GM19372 (cell line): ENCODE measurements at regions not wholly inside any gene's neighbourhood (a gene's known extent, or its start where the extent isn't known, plus 50 kb on each side); places are given as distances from the start of the nearest gene placed in this dataset.
"Not testable (repeated sequence)": the region's sequence is repeated elsewhere in the genome, so short reads cannot be mapped to it uniquely, and the experiment has no call there.

Experiments used
- ATAC-seq: cut with Tn5 transposase; IDR thresholded peaks from one replicate; pipeline ENCODE4 v1.9.1; 2021; ENCODE audit warnings: mild to moderate bottlenecking, low read depth, moderate library complexity; ENCODE audit not compliant: unreplicated experiment

DNA sequence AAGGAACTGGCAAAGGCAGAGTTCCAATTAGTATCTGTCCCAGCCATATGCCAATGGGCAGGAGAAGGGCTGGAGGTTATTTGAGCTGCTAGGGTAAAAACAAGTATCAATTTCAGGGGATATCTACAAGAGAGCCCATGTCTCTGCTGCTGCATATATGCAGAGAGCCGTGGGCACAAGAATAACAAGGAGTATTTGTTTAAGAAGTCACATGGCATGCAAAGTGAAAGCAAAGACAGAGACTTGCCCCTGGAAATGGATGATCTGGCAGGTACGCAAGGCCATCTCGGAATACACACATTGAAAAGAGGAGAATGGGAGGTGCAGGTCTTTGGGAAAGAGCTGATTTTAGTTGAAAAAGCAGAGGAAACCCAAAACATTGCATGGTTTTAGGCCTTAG is 170.6 kb downstream of the EVA1A start:
- no peak for ATAC-seq

DNA sequence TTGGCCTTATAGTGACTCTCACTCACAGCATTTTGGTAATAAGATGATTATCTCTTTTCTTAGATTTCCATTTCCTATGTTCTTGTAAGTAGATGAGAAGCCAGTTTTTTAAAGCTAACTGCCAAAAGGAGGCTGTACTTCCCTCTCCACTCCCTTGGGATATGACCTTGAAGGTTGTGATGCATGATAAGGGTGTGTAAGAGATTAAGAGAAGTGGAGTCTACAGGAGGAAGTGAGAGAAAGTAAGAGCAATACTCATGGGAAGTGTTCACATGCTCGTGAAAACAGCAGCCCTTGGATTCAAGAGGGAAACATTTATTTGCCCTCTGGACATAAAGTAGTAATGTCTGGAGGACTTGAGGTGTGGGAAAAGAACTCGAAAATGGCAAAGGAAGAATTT is 171.5 kb downstream of the EVA1A start:
- ATAC-seq, result no peak

DNA sequence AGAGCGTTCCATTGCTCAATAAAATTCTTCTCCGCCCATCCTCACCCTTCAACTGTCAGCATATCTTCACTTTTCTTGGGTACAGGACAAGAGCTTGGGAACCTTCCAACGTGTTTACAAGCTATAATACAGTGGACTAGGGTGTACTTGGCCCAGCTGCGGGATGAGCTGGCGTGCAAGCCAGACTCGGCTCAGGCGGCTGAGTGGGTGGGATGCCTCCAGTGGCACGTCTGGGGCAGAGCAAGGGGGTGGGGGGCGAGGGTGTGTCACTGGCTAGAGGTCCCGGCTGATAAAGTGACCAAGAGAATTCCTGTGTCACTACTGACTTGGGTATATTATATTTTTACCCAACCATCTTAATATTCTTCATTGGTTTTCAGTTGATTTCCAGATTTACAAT is 179.7 kb downstream of the EVA1A start:
- no peak for ATAC-seq

DNA sequence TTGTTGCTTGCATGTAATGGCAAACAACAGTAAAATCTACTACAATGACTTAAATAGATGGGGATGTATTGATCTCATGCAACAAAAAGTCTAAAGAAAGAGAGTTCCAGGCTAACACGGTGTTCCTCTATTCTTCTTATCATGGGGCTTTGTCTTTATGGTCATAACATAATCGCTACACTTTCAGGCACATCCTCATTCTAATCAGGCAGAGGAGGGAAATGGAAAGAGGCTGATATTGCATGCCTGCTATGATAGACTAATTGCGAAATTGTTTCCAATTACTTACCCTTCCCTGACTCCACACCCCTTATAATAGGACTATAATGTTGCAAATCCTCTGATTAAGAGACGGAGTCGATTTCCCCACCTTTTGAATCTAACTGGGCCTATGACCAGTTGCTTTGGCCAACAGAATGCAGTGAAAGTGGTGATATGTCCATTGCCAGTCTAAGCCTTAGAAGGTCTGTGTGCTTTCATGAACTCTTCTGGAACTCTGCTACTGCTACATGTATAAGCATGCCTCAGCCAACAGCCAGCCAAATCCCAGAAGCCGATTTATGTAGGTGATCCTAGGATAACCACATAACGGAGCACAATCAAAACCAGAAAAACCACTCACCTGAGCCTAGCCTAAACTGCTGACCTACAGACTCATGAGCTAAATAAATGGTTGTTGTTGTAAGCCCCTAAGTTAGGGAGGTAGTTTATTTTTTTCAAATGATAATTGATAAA is 180.3 kb upstream of the TACR1 start:
- ATAC-seq, result no peak

DNA sequence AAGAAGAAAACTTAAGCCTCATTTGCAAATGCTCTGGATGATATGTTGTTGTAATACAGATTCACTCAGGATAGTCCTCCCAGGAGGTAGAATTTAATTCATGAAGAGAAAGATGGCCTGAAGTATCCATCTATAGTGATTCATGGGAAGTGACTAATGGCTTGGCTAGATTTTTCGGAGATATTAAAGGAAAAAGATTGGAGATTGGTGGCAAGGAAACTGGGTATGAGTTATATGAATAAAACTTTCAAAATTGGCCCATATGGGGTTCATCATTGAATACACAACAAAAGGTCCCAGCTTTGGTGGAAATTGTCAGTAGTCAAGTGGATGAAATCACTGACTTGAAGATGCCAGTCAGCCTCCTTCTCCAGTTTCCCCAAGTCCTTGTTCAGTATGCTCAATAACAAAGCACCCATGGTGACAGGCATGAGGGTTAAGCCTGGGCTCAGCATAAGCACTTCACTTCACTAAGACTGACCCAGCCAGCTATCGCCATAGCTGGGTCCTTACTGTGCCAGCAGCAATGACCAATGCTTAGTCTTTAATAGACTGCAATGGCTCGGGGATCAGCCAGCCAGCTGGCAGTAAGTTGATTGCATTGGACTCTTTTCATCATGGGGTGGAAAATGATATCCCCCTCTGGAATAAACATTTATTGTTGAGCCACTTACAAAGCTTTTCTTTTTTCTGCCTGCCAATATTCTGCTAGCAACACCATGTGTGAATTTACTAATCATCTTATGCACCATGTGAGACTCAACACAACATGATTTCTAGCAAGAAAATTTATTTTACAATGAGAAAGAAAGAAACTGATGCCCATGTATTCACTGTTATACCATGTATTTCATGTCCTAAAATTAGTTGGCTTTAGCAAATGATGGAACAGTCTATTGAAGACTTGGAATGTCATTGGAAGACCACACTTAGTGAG is 176.6 kb upstream of the TACR1 start:
- ATAC-seq, result no peak

DNA sequence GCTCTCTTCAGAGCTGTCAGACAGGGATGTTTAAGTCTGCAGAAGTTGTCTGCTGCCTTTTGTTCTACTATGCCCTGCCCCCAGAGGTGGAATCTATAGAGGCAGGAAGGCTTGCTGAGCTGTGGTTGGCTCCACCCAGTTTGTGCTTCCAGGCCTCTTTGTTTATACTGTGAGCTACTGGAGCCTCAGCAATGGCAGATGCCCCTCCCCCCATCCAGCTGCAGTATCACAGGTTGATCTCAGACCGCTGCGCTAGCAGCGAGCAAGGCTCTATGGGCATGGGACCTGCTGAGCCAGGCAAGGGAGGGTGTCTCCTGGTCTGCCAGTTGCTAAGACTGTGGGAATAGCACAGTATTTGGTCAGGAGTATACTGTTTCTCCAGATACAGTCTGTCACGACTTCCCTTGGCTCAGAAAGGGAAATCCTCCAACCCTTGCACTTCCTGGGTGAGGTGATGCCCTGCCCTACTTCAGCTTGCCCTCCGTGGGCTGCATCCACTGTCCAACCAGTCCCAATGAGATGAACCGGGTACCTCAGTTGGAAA is 175.2 kb upstream of the TACR1 start:
- not testable (repeated sequence) for ATAC-seq

DNA sequence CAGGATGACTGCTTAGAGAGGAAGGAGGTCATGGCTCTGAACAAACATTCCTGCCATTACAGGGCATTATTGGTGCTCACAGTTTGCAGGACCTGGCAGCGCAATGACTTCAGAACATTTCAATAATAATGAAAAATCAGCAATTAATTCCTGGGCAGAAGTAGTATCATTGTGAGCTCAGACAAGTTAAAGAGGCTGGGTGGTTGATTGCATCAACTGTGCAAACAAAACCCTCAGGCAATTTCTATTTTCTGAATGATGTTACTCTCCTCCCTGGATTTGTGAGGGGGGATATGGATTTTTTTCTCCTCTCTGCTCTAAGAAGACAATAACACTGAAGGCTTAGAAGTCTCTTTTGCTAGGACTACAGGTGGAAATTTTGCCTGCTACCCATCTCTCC is 168.1 kb upstream of the TACR1 start:
- ATAC-seq, result no peak

DNA sequence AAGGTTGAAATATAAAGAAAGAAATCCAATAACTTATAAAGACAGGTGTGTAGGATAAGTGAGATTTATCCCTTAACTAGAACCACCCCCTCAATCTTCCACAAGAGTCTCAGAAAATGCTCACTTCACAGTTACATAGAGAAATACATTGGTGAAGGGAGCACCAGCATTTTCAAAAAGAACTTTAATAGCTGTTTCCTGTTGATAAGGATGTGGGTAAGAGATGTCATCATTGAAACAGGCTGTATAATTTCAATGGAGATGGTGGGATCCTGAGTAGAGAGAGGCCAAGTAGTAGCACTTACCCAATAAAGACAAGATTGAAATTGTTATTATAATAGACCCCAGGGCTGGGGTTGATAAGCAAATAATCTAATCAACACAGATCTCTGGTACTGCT is 162.2 kb upstream of the TACR1 start:
- ATAC-seq, result no peak

DNA sequence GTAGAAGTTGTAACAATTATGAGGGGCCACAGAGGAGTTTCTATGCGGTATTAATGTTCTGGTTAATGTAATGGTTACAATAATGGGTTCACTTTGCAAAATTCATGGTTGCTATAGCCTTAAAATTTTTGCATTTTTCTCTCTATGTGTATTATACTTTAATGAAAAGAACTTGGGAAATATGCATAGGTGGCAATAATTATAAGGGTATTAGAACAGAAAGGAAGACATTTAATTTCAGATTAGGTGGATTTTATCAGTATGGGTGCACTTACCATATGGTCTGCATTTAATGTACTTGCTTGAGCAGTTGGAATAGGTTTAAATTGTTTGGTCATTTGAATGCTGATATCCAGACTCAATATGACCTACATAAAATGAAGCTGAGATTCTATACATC is 161.6 kb upstream of the TACR1 start:
- ATAC-seq, result no peak

DNA sequence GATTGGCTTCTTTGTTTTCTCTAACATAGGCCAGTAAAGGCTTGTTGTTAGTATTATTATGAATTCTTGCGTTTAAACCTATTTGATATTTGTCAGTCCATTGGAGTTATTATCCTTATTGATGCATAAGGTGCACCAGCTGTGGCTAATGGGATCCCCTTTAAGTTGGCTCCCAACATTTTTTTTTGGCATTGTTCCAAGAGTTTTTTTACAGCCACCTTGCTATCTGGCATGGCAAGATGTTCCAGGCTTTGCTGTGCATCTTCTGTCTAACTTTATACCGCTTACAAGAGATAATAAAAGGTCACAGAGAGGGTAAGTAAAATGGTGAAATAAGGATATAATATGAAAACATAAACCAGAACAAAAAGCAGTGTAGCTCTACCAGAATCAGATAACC is 157.5 kb upstream of the TACR1 start:
- no peak for ATAC-seq

DNA sequence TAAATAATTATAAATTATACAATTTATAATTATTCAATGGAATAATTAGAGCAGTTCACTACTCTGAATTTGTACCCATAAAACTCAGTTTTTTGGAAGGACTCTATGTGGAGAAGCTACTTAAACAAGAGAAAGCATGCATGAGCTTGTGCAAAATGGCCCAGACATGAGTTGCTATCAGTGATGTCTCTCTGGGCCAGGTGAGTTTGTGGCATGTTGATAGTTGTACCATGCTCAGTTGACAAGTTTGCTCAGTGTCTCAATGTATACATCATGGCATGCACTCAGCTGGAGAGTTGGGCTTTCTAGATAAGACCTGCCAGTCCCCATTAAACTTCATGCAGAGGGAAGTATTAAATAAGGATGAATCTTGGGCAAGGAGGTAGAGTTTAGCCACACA is 153.8 kb upstream of the TACR1 start:
- no peak for ATAC-seq

DNA sequence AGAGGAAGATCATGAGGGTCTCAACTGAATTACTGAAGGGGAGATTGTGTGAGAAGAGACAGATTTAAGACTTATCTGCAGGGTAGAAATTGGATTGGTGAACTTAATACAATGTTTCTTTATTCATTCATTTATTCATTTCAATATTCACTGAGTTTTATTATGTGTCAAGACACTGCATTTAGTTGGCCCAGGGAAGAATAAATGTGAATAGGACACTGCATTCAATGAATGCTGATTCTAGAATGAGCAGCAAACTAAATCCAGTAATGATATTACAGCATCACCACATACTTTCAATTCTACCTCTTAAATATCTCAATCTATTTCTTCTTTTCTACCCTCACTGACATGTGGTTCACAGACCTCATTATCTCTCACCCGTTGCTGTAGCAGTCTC is 149.0 kb upstream of the TACR1 start:
- no peak for ATAC-seq

DNA sequence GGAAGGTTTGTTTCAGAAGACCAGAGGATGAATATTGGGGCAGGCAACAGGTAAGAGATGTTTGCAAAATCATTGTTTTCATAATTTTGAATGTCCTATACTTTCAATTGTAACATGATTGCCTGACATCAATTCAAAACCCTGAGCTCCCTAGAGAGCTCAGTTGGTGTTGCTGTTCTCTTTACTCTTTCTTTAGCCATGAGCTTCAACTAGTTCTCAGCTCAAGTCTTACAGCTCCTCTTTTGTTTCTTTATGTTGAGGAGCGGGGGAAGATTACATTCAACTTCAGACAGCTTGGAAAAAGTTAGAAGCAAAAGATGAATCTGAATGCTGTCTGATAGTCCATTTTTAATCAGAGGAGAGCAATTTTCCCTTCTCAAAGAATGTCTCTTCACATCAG is 144.8 kb upstream of the TACR1 start:
- no peak for ATAC-seq

DNA sequence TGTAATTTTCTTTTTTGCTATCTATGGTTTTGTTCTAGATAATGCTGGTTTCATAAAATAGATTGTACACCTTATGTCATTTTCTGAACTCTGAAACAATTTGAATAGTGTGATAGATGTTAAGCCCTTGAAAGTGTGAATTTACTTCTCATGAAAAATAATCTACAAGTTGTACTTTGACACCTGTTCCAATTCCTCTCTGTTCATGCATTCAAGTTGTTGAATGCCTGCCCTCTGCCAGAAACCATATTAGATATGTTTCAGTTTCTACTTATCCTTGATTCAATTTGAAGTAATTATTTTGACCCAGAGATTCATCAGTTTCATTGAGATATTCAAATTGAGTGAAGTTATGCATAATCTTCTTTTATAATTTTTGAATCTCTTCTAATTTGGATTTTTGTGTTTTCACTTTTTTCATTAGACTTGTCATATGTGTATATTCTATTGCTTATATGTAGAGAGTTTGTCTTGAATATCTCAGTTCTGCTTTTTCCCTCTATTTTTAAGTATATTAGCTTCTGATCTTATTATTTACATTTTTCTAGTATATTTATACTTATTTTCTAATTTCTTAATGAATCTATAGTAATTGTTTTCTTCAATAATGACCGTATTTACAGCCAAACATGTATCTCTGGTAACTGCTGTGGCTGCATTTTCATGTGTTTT is 143.3 kb upstream of the TACR1 start:
- ATAC-seq, result no peak

DNA sequence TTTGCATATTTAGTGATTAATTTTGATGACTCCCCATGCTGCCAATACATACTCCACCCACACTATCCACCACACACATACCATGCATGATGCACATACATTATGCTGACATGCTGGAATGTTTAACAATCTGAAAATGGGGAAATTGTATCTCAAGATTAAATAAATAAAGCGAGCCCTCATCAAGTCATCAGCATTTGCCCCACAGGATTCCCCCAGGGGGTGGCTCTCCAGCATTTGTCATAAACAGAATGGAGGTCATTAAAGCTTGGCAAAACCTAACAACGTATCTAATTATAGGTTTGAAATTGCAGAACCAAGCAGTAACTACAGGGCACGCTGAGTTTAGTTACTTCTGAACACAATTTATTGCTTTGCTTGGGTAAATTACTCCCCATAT is 141.2 kb upstream of the TACR1 start:
- no peak for ATAC-seq

DNA sequence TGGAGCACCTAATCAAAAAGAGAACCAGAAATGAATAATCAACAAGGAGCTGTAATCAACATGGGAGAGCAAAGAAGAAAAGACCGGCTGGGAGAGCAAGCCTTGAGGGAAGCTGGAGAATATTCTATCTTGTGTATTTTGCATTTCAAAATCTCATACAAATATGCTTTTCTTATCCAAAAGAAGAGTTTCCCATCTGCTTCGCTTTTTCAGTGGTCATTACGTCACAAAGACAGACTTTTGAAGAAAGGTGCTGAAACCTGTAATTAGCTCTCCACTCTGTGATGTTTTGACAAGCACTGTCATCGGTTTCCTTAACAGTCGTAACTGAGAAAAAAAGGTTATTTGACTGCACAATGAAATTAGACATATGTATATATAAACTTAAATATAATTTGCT is 139.1 kb upstream of the TACR1 start:
- no peak for ATAC-seq

DNA sequence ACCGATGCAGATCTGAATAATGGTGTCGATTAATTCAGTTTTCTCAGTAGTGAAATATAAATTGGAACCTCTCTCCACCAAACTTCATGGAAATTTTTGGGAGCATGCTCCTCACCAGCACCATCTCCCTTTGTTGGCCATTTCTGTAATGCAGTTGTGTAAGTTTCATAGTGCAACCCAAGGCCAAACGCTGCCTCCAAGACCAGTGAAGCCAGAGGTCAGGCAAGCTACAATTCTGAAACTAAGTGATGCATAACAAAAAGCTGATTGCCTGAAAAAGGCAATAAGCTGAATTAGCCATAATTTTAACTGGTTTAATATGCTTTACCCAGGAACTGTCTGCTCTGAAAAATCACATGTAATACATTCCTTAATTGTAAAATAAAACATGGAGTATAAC is 138.3 kb upstream of the TACR1 start:
- no peak for ATAC-seq

DNA sequence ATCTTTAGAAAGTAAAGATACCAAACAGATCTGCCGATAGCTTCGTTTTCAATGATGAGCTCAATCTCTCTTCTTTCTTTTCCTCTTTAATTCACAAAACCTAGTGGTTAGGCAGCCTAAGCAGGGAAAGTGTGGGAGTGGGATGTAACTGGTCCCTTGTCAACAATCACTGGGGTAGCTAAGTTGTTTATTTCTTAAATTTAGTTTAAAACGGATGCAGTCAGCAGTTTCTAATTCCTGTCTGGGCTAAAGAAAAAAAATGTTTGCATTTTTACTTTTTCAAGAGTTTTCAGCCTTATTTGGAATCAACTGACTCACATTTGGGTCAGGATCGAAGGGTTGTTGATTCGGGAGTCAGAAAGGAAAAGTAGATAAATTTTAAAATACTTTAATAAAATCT is 137.7 kb upstream of the TACR1 start:
- ATAC-seq, result no peak

DNA sequence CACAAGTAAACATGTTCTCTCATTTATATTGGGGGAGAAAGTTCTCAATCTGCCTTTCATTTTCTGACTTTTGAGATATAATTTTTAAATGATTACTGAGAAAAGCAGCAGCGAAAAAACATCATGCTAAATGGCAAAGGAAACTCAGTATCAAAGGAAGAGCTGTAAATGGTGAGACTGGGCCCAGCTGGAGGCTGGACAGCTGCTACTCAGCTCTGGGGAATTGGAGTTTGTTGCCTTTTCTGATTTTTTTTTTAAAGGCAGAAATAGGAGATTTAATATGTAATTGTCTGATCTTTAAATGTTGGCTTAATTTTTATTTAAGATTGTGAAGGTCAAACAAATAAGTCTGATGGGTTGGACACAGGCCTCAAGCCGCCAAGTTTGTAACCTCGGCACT is 137.1 kb upstream of the TACR1 start:
- no peak for ATAC-seq

DNA sequence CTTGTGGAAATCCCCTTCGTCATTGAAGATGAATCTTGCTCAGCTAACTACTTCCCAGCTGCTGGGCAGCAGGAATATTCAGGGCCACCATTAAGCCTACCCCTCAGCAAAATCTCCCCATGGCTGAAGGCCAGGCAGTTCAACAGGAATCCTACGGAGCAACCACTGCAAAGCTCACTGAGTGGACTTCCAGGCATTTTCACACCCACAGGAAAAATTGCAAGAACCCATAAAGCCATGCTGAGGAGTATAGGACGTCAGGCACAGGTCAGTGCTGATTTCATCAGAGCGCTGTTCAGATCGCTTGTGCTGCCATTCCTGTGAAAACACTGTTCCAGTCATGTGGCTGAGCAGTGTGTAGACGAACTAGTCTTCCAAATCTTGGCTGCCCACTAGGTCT is 134.8 kb upstream of the TACR1 start:
- no peak for ATAC-seq

DNA sequence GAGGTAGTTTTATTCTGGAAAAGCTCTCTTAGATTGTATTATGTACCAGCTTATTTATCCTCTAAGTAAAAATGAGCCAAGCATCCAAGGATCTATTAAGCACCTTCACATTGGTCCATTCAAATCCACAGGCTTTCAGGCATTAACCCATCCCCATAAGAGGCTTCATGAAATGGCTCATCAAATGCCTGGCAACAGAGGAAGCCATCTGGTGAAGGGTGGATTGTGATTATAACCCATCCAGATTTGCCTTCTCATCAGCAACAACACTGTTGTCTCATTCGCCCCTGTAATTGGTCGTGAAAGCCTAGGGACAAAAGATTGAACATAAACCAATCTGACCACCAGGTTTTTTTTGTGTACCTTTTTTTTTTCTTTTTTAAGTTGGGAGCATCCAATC is 134.3 kb upstream of the TACR1 start:
- no peak for ATAC-seq
